ENCODE measurements at regions not wholly inside any gene's neighbourhood (a gene's known extent, or its start where the extent isn't known, plus 50 kb on each side); places are given as distances from the start of the nearest gene placed in this dataset.
A peak's percentile ranks its signal among the peaks of the same experiment; 100 is the strongest.
"Not testable (repeated sequence)": the region's sequence is repeated elsewhere in the genome, so short reads cannot be mapped to it uniquely, and the experiment has no call there.

DNA sequence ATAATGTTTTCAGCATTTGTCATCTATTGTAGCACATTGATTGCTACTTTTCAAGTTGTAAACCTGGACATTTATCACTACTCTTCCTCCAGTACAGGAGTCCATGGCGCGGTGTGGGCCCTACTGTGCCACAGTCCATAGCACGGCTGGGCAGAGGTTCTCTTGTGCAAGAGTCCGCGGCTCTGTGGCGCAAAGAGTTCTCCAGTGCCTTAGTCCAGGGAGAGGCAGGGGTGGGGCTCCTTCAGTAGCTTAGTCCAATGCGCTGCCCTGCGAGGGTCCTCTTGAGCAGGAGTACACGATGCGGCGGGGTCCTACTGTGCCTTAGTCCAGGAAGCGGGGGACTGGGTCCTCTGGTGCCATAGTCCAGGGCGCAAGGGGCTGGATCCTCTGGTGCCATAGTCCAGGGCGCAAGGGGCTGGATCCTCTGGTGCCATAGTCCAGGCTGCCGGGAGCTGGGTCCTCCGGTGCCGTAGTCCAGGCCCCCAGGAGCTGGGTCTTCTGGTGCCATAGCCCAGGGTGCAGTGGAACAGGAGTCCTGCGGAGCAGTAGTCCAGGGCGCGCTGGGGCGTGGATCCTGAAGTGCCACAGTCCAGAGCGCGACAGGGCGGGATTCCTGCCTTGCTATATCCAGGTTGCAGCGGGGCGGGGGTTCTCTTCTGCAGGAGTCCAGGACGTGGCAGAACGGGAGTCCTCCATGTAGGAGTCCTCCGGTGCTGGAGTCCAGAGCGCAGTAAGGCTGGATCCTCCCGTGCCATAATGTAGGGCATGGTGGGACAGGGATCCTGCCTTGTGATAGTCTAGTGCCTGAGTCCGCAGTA, 129.3 kb downstream of the CCDC74A start:
- H3K36me3 Mint-ChIP-seq: no peaks in the 10 kb centered on the region
- H3K27me3 Mint-ChIP-seq: peaks cover 14% of the 10 kb centered on the region
- no peak overlapping the region for H3K27ac Mint-ChIP-seq
- no peaks in the 10 kb centered on the region for H3K9me3 Mint-ChIP-seq
- no peaks in the 10 kb centered on the region for H3K4me1 Mint-ChIP-seq
- H3K4me3 Mint-ChIP-seq: no peak overlapping the region

DNA sequence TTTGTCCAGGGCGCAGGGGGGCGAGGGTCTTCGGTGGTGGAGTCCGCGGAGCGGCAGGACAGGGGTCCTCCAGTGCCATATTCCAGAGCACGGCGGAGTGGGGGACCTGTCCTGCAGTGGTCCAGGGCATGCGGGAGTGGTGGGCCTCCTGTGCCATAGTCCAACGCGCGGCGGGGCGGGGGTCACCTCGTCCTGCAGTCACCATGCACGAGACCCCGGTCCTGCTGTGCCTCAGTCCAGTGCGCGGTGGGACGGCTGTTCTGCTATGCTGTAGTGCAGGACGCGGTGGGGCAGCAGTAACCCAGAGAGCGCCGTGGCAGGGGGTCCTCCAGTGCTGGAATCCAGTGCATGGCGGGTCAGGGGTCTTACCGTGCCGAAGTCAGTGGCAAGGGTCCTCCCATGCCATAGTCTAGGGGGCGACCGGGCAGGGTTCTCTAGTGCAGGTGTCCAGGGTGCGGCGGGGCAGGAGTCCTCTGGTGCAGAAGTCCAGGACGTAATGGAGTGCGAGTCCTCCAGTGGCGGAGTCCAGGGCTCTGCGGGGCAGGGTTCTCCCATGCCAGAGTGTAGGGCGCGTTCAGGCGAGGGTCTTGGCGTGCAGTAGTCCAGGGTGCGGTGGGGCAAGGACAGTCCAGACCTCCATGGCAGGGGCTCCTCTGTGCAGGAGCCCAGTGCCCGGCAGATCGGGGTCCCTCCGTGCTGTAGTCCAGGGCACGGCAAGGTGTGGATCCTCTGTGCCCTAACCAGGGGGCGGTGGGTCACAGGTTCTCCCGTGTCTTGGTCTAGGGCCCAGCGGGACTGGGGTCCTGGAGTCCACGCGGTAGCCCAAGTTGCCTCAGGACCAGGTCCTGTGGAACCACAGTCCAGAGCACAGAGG, 130.4 kb downstream of the CCDC74A start:
- H3K36me3 Mint-ChIP-seq: no peaks in the 10 kb centered on the region
- no peaks in the 10 kb centered on the region for H3K9me3 Mint-ChIP-seq
- H3K4me1 Mint-ChIP-seq: no peaks in the 10 kb centered on the region
- no peak overlapping the region for H3K27ac Mint-ChIP-seq
- no peak overlapping the region for H3K4me3 Mint-ChIP-seq
- peaks cover 17% of the 10 kb centered on the region for H3K27me3 Mint-ChIP-seq

- Mint-ChIP-seq H3K27ac (no peak overlapping the region), H3K36me3 (no peaks in the 10 kb centered on the region), H3K9me3 (no peaks in the 10 kb centered on the region), H3K4me3 (no peak overlapping the region), H3K4me1 (no peaks in the 10 kb centered on the region), H3K27me3 (peaks cover 17% of the 10 kb centered on the region)
Measured at GRCh38 chr2:131658769-131659131, 131.1 kb downstream of the CCDC74A start.

GRCh38 chr2:131659168-131659572, 131.5 kb downstream of the CCDC74A start:
- Mint-ChIP-seq H3K36me3 (no peaks in the 10 kb centered on the region), H3K27me3 (peaks cover 19% of the 10 kb centered on the region), H3K27ac (no peak overlapping the region), H3K9me3 (no peaks in the 10 kb centered on the region), H3K4me1 (no peaks in the 10 kb centered on the region), H3K4me3 (no peak overlapping the region)

DNA sequence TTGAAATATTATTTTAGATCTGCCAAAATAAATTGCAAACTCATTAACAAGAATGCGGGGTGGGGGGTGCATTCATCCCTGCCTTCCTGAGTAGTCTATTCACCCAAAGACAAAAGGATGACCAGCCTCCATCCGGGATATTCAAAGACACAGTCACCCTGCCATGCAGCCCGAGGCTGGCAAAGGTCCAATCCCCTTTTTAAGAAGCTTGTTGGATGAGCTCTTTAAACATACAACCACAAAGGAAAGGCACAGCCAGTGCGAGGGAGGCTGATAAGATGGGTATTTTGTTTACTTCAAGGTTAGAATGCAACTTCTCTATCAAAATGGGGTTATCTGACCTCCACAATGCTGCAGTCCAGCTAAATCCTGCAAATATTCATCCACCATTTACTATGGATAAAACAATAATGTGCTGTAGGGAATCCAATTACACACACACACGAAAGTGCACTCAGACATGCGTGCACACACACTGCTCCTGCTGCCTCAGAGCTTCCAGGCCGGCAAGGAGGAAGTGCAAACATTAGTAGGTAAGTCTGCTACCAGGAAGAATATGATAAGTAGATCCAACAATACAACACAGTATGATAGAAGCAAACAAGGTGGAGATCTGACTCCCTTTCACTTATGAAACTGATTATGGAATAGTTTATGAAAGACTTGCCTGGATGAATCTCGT, 133.6 kb downstream of the CCDC74A start:
- H3K36me3 Mint-ChIP-seq, H3K4me3 Mint-ChIP-seq, H3K4me1 Mint-ChIP-seq, H3K27ac Mint-ChIP-seq, H3K9me3 Mint-ChIP-seq: not testable (repeated sequence)
- peaks cover 18% of the 10 kb centered on the region for H3K27me3 Mint-ChIP-seq

DNA sequence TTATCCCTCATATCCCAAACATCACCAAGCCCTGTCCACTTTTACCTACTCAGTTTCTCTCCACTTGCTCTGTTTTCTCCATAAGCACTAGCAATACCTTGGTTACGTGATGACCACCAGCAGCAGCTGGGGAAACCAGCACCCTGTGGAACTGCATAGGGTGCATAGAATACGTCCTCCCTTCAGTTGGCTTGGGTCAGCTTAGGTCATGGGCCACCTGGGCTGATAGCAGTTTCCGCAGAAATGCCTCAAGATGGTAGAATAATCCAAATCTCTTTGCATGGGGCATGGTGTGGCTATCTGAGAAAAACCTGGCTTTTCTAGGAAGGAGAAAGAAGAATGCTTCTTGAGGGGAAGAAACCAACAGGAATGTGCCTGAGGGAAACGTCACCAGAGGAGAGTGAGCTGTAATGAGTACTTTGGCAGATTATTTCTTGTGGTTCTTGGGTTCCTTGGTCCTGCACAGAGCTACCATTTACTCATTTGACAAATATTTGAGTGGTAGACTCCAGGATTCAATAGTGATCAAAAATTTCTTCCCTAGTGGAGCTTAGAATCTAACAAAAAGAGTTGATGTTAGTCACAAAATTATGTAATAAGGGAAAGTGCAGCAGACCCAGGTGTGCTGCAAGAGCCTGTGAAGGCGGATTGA, 134.3 kb downstream of the CCDC74A start:
- H3K27ac Mint-ChIP-seq, H3K4me3 Mint-ChIP-seq, H3K36me3 Mint-ChIP-seq, H3K9me3 Mint-ChIP-seq, H3K4me1 Mint-ChIP-seq: not testable (repeated sequence)
- peaks cover 15% of the 10 kb centered on the region for H3K27me3 Mint-ChIP-seq

DNA sequence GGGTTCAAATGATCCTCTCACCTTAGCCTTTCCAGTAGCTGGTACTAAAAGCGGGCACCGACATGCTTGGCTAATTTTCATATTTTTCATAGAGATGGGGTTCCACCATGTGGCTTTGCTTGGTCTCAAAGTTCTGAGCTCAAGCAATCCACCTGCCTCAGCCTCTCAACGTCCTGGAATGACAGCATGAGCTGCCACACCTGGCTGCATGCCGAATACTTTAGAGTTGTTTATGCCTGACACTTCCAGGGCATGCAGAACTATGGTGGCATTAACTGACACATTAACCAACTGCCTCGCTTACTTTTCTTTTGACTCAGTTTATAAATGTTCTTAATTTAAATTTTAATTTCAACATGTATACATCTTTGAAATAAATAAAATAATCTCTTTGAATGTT, 135.8 kb downstream of the CCDC74A start:
- H3K27ac Mint-ChIP-seq, H3K36me3 Mint-ChIP-seq, H3K4me3 Mint-ChIP-seq, H3K9me3 Mint-ChIP-seq, H3K4me1 Mint-ChIP-seq: not testable (repeated sequence)
- H3K27me3 Mint-ChIP-seq: peaks cover 15% of the 10 kb centered on the region

GRCh38 chr2:131665716-131666115, 138.0 kb downstream of the CCDC74A start:
- not testable (repeated sequence) for H3K4me1 Mint-ChIP-seq, H3K27ac Mint-ChIP-seq, H3K9me3 Mint-ChIP-seq, H3K36me3 Mint-ChIP-seq, H3K4me3 Mint-ChIP-seq
- peaks cover 16% of the 10 kb centered on the region for H3K27me3 Mint-ChIP-seq

- not testable (repeated sequence) for H3K9me3 Mint-ChIP-seq, H3K36me3 Mint-ChIP-seq, H3K4me1 Mint-ChIP-seq, H3K4me3 Mint-ChIP-seq, H3K27ac Mint-ChIP-seq, H3K27me3 Mint-ChIP-seq
Measured at GRCh38 chr2:131668794-131669540, 141.3 kb downstream of the CCDC74A start.

DNA sequence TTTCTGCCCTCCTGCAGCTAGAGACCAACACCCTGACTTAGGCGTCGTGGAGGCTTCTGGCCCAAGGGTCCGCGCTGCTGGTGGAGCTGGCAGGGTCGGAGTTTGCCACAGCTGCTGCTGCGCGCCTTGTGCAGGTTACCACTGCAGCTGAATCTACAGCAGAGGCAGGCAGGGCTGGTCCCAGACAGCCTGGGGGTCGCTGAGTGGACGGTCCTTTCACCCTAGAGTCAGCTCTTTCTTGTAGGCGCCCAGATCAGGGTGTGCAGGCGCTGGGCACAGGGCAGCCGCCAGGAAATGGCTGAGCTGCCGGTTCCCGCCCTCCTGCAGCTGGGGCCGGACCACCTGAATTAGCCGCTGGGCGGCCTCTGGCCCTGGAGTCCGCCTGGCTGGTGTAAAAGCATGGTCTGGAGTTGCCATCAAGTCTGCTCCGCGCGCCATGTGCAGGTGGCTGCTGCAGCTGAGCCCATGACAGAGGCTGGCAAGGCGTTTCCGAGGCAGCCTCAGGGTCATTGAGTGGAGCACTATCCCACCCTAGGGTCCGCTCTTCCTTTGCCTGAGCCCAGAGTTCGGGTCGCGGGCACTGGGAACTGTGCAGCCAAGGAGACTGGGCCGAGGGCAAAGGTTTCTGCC, 144.3 kb downstream of the CCDC74A start:
- H3K4me1 Mint-ChIP-seq, H3K9me3 Mint-ChIP-seq, H3K4me3 Mint-ChIP-seq, H3K36me3 Mint-ChIP-seq, H3K27ac Mint-ChIP-seq: not testable (repeated sequence)
- H3K27me3 Mint-ChIP-seq: peaks cover 11% of the 10 kb centered on the region

DNA sequence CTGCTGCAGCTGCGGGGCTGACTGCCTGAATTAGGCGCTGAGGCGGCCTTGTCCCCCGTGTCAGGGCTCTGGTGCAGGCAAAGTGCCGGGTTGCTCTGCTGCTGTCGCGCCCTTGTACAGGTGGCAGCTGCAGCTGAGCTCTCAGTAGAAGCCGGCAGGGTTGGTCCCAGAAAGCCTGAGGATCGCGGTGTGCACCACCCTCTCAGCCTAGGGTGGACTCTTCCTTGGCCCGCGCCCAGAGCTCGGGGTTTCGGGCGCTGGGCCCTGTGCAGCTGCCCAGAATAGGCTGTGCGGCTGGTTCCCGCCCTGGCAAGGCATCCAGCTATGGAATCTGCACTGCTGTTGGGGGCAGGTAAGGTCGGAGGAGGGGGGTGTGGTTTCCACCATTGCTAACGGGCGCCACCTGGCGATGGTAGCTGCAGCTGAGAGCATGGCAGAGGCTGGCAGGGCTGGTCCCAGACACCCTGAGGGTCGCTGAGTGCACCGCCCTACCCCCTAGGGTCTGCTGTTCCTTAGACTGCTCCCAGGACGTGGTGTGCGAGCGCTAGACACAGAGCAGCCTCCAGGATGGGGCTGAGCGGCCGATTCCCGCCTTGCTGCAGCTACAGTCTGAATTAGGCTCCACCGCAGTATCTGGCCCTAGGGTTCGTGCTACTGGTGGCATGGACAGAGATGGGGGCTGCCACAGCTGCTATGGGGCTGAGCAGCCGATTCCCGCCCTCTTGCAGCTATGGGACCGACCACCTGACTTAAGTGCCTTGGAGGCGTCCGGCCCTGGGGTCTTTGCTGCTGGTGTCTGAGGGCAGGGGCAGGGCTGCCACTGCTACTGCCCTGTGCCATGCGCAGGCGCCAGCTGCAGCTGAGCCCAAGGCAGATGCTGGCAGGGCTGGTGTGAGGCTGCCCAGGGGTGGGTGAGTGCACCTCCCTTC, 145.0 kb downstream of the CCDC74A start:
- H3K4me1 Mint-ChIP-seq: not testable (repeated sequence)

GRCh38 chr2:131673400-131674173, 145.9 kb downstream of the CCDC74A start:
- Mint-ChIP-seq H3K27me3 (peaks cover 11% of the 10 kb centered on the region), H3K4me3 (peak overlapping the region; percentile 75), H3K36me3 (no peaks in the 10 kb centered on the region)

More for the DNA sequence above, 145.0 kb downstream of the CCDC74A start:
- not testable (repeated sequence) for H3K9me3 Mint-ChIP-seq, H3K36me3 Mint-ChIP-seq, H3K27ac Mint-ChIP-seq
- H3K27me3 Mint-ChIP-seq: peaks cover 11% of the 10 kb centered on the region
- H3K4me3 Mint-ChIP-seq: peak overlapping the region; percentile 75

DNA sequence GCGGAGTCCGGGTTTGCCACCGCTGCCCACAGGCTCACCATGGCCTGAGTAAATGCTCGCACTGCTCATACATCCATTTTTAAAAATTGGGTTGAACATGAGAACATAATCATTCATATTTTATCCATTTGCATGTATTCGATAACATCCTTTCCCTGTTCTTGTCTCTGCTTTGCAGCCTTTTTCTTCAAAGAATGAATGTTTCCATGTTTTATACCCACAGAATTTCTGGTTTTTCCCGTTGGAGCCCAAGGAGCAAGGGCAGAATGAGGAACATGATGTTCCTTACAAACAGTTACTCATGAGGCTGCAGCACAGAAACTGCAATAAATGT, 146.5 kb downstream of the CCDC74A start:
- Mint-ChIP-seq H3K27ac (no peak overlapping the region), H3K36me3 (no peaks in the 10 kb centered on the region), H3K4me3 (peak overlapping the region; percentile 75), H3K27me3 (peaks cover 9% of the 10 kb centered on the region), H3K4me1 (peaks cover 4% of the 10 kb centered on the region), H3K9me3 (no peaks in the 10 kb centered on the region)

More at GRCh38 chr2:131673400-131674173, 145.9 kb downstream of the CCDC74A start:
- Mint-ChIP-seq H3K9me3 (no peaks in the 10 kb centered on the region), H3K27ac (no peak overlapping the region), H3K4me1 (peaks cover 4% of the 10 kb centered on the region)

Data from activated naive CD4-positive, alpha-beta T cell treated with anti-CD3 and anti-CD28 coated beads, Interleukin-2, amount 50 U/mL, for 24 hours (primary cell).